Cerebellar nuclear complex (tissue), 1 donor: ENCODE measurements at regions not wholly inside any gene's neighbourhood (a gene's known extent, or its start where the extent isn't known, plus 50 kb on each side); places are given as distances from the start of the nearest gene placed in this dataset.

ENCODE experiments used
- DNase-seq, 2 experiments: peaks; one replicate each; lab custom pipeline; 2025; lab: John Stamatoyannopoulos, UW

DNA sequence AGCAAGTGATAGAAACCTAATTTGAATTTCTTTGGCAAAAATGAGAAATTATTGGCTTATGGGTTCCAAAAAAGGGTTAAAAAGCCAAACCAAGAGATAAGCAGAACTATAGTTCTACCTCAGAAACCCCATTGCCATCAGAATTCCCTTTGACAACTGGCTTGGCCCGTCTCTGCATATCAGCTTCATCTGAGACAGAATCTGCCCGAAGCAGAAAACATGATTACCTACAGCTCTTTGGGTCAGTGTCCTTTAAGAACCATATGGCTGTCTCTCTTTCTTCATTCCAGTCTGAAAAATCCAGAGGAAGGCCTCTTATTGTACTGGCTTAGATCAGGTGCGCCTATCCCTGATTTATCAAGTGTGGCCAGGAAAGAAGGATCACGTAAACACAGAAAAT lies 49.8 kb upstream of the AGPS start:
- no peak for DNase-seq
